GM23338 (cell line): ENCODE measurements at regions not wholly inside any gene's neighbourhood (a gene's known extent, or its start where the extent isn't known, plus 50 kb on each side); places are given as distances from the start of the nearest gene placed in this dataset.

ENCODE experiments used
- ATAC-seq: fragments of 200-7000 bp; cut with Tn5 transposase; 3 replicates; pipeline ENCODE4 v1.9.1; 2020
- DNase-seq: peaks from one replicate; pipeline ENCODE4 v3.0.0-alpha.2; 2015; ENCODE audit warnings: low spot score
- H2AFZ ChIP-seq: fragments of 200-600 bp; sonication (generic); 2 replicates; pipeline ENCODE4 v1.8.0; 2016; ENCODE audit warnings: antibody characterized with exemption, mild to moderate bottlenecking, moderate library complexity
- H3F3A ChIP-seq: fragments of 200-600 bp; sonication (generic); replicated peaks from 2 replicates; pipeline ENCODE4 v1.8.0; 2017; ENCODE audit warnings: antibody characterized with exemption, mixed run types, low read depth
- H3K27ac ChIP-seq: fragments of 200-600 bp; sonication (generic); 2 replicates; pipeline ENCODE4 v1.6.1; 2016; ENCODE audit warnings: low read depth
- H3K27me3 ChIP-seq: fragments of 200-600 bp; sonication (generic); 2 replicates; pipeline ENCODE4 v1.8.0; 2016; ENCODE audit warnings: mild to moderate bottlenecking, mixed run types, moderate library complexity; ENCODE audit not compliant: insufficient read depth
- H3K36me3 ChIP-seq: fragments of 200-600 bp; sonication (generic); 2 replicates; pipeline ENCODE4 v1.8.0; 2016; ENCODE audit warnings: mild to moderate bottlenecking; ENCODE audit not compliant: insufficient read depth
- H3K4me1 ChIP-seq: fragments of 200-600 bp; sonication (generic); 2 replicates; pipeline ENCODE4 v1.8.0; 2016; ENCODE audit warnings: mild to moderate bottlenecking, moderate library complexity; ENCODE audit not compliant: insufficient read depth
- H3K4me2 ChIP-seq: fragments of 200-600 bp; sonication (generic); 2 replicates; pipeline ENCODE4 v1.7.1; 2017; ENCODE audit warnings: mixed run types
- H3K4me3 ChIP-seq: fragments of 200-600 bp; sonication (generic); 2 replicates; pipeline ENCODE4 v1.6.1; 2016; ENCODE audit warnings: mixed run types
- H3K79me2 ChIP-seq: fragments of 200-600 bp; sonication (generic); replicated peaks from 2 replicates; pipeline ENCODE4 v1.8.0; 2017; ENCODE audit warnings: mild to moderate bottlenecking; ENCODE audit not compliant: insufficient read depth
- H3K9me2 ChIP-seq: fragments of 200-600 bp; sonication (generic); 2 replicates; pipeline ENCODE4 v1.8.0; 2017; ENCODE audit not compliant: insufficient read depth
- H4K20me1 ChIP-seq: fragments of 200-600 bp; sonication (generic); replicated peaks from 2 replicates; pipeline ENCODE4 v1.8.0; 2017; ENCODE audit warnings: mild to moderate bottlenecking; ENCODE audit not compliant: insufficient read depth
- H3K27ac Mint-ChIP-seq: 2 replicates; pipeline ENCODE4 v1.8.0; 2020; ENCODE audit warnings: inconsistent platforms, mild to moderate bottlenecking, moderate library complexity, mixed read lengths
- H3K27me3 Mint-ChIP-seq: 3 replicates; pipeline ENCODE4 v1.8.0; 2022; ENCODE audit warnings: low read depth, mild to moderate bottlenecking, moderate library complexity, mixed read lengths, inconsistent platforms; ENCODE audit not compliant: insufficient read depth, poor library complexity
- H3K36me3 Mint-ChIP-seq: 3 replicates; pipeline ENCODE4 v1.8.0; 2021; ENCODE audit warnings: low read depth, mild to moderate bottlenecking, inconsistent platforms, moderate library complexity, mixed read lengths
- H3K4me1 Mint-ChIP-seq: 3 replicates; pipeline ENCODE4 v1.8.0; 2020; ENCODE audit warnings: mild to moderate bottlenecking, inconsistent platforms, mixed read lengths
- H3K4me3 Mint-ChIP-seq: 3 replicates; pipeline ENCODE4 v1.8.0; 2021; ENCODE audit warnings: moderate library complexity, mild to moderate bottlenecking, inconsistent platforms, mixed read lengths
- H3K9me3 Mint-ChIP-seq: 3 replicates; pipeline ENCODE4 v1.8.0; 2020; ENCODE audit warnings: moderate library complexity, mild to moderate bottlenecking, inconsistent platforms, mixed read lengths
- CTCF ChIP-seq, 2 experiments: fragments of 200-600 bp in 1 of 2; sonication (generic) in 1 of 2; conservative IDR thresholded peaks; 2 replicates each; pipeline versions ENCODE4 v1.5.1 to v1.6.1; 2016 to 2017; ENCODE audit warnings: antibody characterized with exemption in 2 of 2, low read depth in 2 of 2, mild to moderate bottlenecking in 2 of 2, moderate library complexity in 1 of 2
- REST ChIP-seq: IDR thresholded peaks from one replicate; pipeline ENCODE4 v1.6.1; 2018; ENCODE audit warnings: antibody characterized with exemption; ENCODE audit not compliant: unreplicated experiment
- ZNF331 ChIP-seq: fragments of 250-450 bp; sonication (Bioruptor Pico); IDR thresholded peaks from 2 replicates; pipeline ENCODE4 v1.5.0; 2020; ENCODE audit warnings: low read depth, mild to moderate bottlenecking, moderate library complexity
- ZNF462 ChIP-seq: fragments of 250-450 bp; sonication (Bioruptor Pico); IDR thresholded peaks from 2 replicates; pipeline ENCODE4 v1.5.0; 2020; ENCODE audit warnings: mild to moderate bottlenecking, moderate library complexity

GRCh38 chr10:28105561-28105960, 106.7 kb upstream of the ODAD2 start:
- Histone ChIP-seq H2AFZ (no peak overlapping the region), H3K79me2 (no peaks in the 10 kb centered on the region), H3F3A (no peaks in the 10 kb centered on the region), H3K27me3 (no peaks in the 10 kb centered on the region), H4K20me1 (no peaks in the 10 kb centered on the region), H3K4me3 (no peak overlapping the region), H3K4me2 (no peak overlapping the region), H3K36me3 (no peaks in the 10 kb centered on the region), H3K9me2 (no peaks in the 10 kb centered on the region), H3K27ac (no peak overlapping the region), H3K4me1 (no peaks in the 10 kb centered on the region)
- no peaks in the 10 kb centered on the region for H3K27me3 Mint-ChIP-seq
- no peaks in the 10 kb centered on the region for H3K36me3 Mint-ChIP-seq
- ATAC-seq (no peak), DNase-seq (no peak)
- no peak overlapping the region for H3K27ac Mint-ChIP-seq
- TF ChIP-seq ZNF462, result no peak
- no peak for TF ChIP-seq ZNF331 (CRISPR knock-in tag)
- H3K4me1 Mint-ChIP-seq, result no peaks in the 10 kb centered on the region; the same call in 2 of the 3 replicates
- H3K4me3 Mint-ChIP-seq, result no peak overlapping the region
- no peaks in the 10 kb centered on the region; the same call in 2 of the 3 replicates for H3K9me3 Mint-ChIP-seq

GRCh38 chr10:28097633-28098032, 98.8 kb upstream of the ODAD2 start:
- no peak overlapping the region for H3K4me2 ChIP-seq
- ATAC-seq (no peak), DNase-seq (no peak)
- no peak overlapping the region for H2AFZ ChIP-seq
- H3K27ac ChIP-seq, result no peak overlapping the region
- no peaks in the 10 kb centered on the region for H3K9me2 ChIP-seq
- H3K36me3 Mint-ChIP-seq, result no peaks in the 10 kb centered on the region
- H3K4me1 ChIP-seq, result no peaks in the 10 kb centered on the region
- no peak overlapping the region for H3K4me3 Mint-ChIP-seq
- TF ChIP-seq REST, result no peak
- TF ChIP-seq CTCF (conservative IDR thresholded peaks at IDR 0.05; ENCODE audit: low read depth in 2 of 2), result 0 out of 4 replicates have a peak, but pooled peaks of 1 of the 2 experiments have one; percentile 29
- H3K79me2 ChIP-seq, result no peaks in the 10 kb centered on the region
- H3F3A ChIP-seq, result no peaks in the 10 kb centered on the region
- H3K27ac Mint-ChIP-seq, result no peak overlapping the region
- no peaks in the 10 kb centered on the region for H3K4me1 Mint-ChIP-seq
- no peaks in the 10 kb centered on the region for H3K9me3 Mint-ChIP-seq
- H3K36me3 ChIP-seq, result no peaks in the 10 kb centered on the region
- H3K27me3 Mint-ChIP-seq, result no peaks in the 10 kb centered on the region
- H3K27me3 ChIP-seq, result no peaks in the 10 kb centered on the region
- H4K20me1 ChIP-seq, result no peaks in the 10 kb centered on the region
- no peak overlapping the region for H3K4me3 ChIP-seq
